GM23338 (cell line): ENCODE measurements at regions not wholly inside any gene's neighbourhood (a gene's known extent, or its start where the extent isn't known, plus 50 kb on each side); places are given as distances from the start of the nearest gene placed in this dataset.

Experiments used
- ATAC-seq: fragments of 200-7000 bp; cut with Tn5 transposase; 3 replicates; pipeline ENCODE4 v1.9.1; 2020
- DNase-seq: peaks from one replicate; pipeline ENCODE4 v3.0.0-alpha.2; 2015; ENCODE audit warnings: low spot score
- H2AFZ ChIP-seq: fragments of 200-600 bp; sonication (generic); 2 replicates; pipeline ENCODE4 v1.8.0; 2016; ENCODE audit warnings: antibody characterized with exemption, mild to moderate bottlenecking, moderate library complexity
- H3F3A ChIP-seq: fragments of 200-600 bp; sonication (generic); replicated peaks from 2 replicates; pipeline ENCODE4 v1.8.0; 2017; ENCODE audit warnings: antibody characterized with exemption, mixed run types, low read depth
- H3K27ac ChIP-seq: fragments of 200-600 bp; sonication (generic); 2 replicates; pipeline ENCODE4 v1.6.1; 2016; ENCODE audit warnings: low read depth
- H3K27me3 ChIP-seq: fragments of 200-600 bp; sonication (generic); 2 replicates; pipeline ENCODE4 v1.8.0; 2016; ENCODE audit warnings: mild to moderate bottlenecking, mixed run types, moderate library complexity; ENCODE audit not compliant: insufficient read depth
- H3K36me3 ChIP-seq: fragments of 200-600 bp; sonication (generic); 2 replicates; pipeline ENCODE4 v1.8.0; 2016; ENCODE audit warnings: mild to moderate bottlenecking; ENCODE audit not compliant: insufficient read depth
- H3K4me1 ChIP-seq: fragments of 200-600 bp; sonication (generic); 2 replicates; pipeline ENCODE4 v1.8.0; 2016; ENCODE audit warnings: mild to moderate bottlenecking, moderate library complexity; ENCODE audit not compliant: insufficient read depth
- H3K4me2 ChIP-seq: fragments of 200-600 bp; sonication (generic); 2 replicates; pipeline ENCODE4 v1.7.1; 2017; ENCODE audit warnings: mixed run types
- H3K4me3 ChIP-seq: fragments of 200-600 bp; sonication (generic); 2 replicates; pipeline ENCODE4 v1.6.1; 2016; ENCODE audit warnings: mixed run types
- H3K79me2 ChIP-seq: fragments of 200-600 bp; sonication (generic); replicated peaks from 2 replicates; pipeline ENCODE4 v1.8.0; 2017; ENCODE audit warnings: mild to moderate bottlenecking; ENCODE audit not compliant: insufficient read depth
- H3K9me2 ChIP-seq: fragments of 200-600 bp; sonication (generic); 2 replicates; pipeline ENCODE4 v1.8.0; 2017; ENCODE audit not compliant: insufficient read depth
- H4K20me1 ChIP-seq: fragments of 200-600 bp; sonication (generic); replicated peaks from 2 replicates; pipeline ENCODE4 v1.8.0; 2017; ENCODE audit warnings: mild to moderate bottlenecking; ENCODE audit not compliant: insufficient read depth
- H3K27ac Mint-ChIP-seq: 2 replicates; pipeline ENCODE4 v1.8.0; 2020; ENCODE audit warnings: inconsistent platforms, mild to moderate bottlenecking, moderate library complexity, mixed read lengths
- H3K27me3 Mint-ChIP-seq: 3 replicates; pipeline ENCODE4 v1.8.0; 2022; ENCODE audit warnings: low read depth, mild to moderate bottlenecking, moderate library complexity, mixed read lengths, inconsistent platforms; ENCODE audit not compliant: insufficient read depth, poor library complexity
- H3K36me3 Mint-ChIP-seq: 3 replicates; pipeline ENCODE4 v1.8.0; 2021; ENCODE audit warnings: low read depth, mild to moderate bottlenecking, inconsistent platforms, moderate library complexity, mixed read lengths
- H3K4me1 Mint-ChIP-seq: 3 replicates; pipeline ENCODE4 v1.8.0; 2020; ENCODE audit warnings: mild to moderate bottlenecking, inconsistent platforms, mixed read lengths
- H3K4me3 Mint-ChIP-seq: 3 replicates; pipeline ENCODE4 v1.8.0; 2021; ENCODE audit warnings: moderate library complexity, mild to moderate bottlenecking, inconsistent platforms, mixed read lengths
- H3K9me3 Mint-ChIP-seq: 3 replicates; pipeline ENCODE4 v1.8.0; 2020; ENCODE audit warnings: moderate library complexity, mild to moderate bottlenecking, inconsistent platforms, mixed read lengths
- CREB1 ChIP-seq: fragments of 250-450 bp; sonication (Bioruptor Pico); IDR thresholded peaks from 2 replicates; pipeline ENCODE4 v1.5.0; 2020; ENCODE audit warnings: low read depth, mild to moderate bottlenecking, moderate library complexity
- CTCF ChIP-seq, 2 experiments: fragments of 200-600 bp in 1 of 2; sonication (generic) in 1 of 2; conservative IDR thresholded peaks; 2 replicates each; pipeline versions ENCODE4 v1.5.1 to v1.6.1; 2016 to 2017; ENCODE audit warnings: antibody characterized with exemption in 2 of 2, low read depth in 2 of 2, mild to moderate bottlenecking in 2 of 2, moderate library complexity in 1 of 2
- ETS1 ChIP-seq: IDR thresholded peaks from 2 replicates; pipeline ENCODE4 v1.6.1; 2016; ENCODE audit warnings: antibody characterized with exemption
- EZH2 ChIP-seq: fragments of 200-600 bp; sonication (generic); IDR thresholded peaks from one replicate; pipeline ENCODE4 v1.8.0; 2017; ENCODE audit warnings: antibody characterized with exemption, mild to moderate bottlenecking, low read depth; ENCODE audit not compliant: unreplicated experiment
- EZH2phosphoT487 ChIP-seq: fragments of 200-600 bp; sonication (generic); IDR thresholded peaks from one replicate; pipeline ENCODE4 v1.8.1; 2018; ENCODE audit warnings: antibody characterized with exemption; ENCODE audit not compliant: unreplicated experiment
- NANOG ChIP-seq: IDR thresholded peaks from 2 replicates; pipeline ENCODE4 v1.6.1; 2016; ENCODE audit warnings: antibody characterized with exemption, borderline replicate concordance
- POLR2AphosphoS5 ChIP-seq: IDR thresholded peaks from 2 replicates; pipeline ENCODE4 v1.6.1; 2016; ENCODE audit warnings: antibody characterized with exemption, low read depth
- REST ChIP-seq: IDR thresholded peaks from one replicate; pipeline ENCODE4 v1.6.1; 2018; ENCODE audit warnings: antibody characterized with exemption; ENCODE audit not compliant: unreplicated experiment
- ZNF331 ChIP-seq: fragments of 250-450 bp; sonication (Bioruptor Pico); IDR thresholded peaks from 2 replicates; pipeline ENCODE4 v1.5.0; 2020; ENCODE audit warnings: low read depth, mild to moderate bottlenecking, moderate library complexity
- ZNF462 ChIP-seq: fragments of 250-450 bp; sonication (Bioruptor Pico); IDR thresholded peaks from 2 replicates; pipeline ENCODE4 v1.5.0; 2020; ENCODE audit warnings: mild to moderate bottlenecking, moderate library complexity

GRCh38 chr3:8450618-8451017 is 51.0 kb upstream of the LMCD1 start:
- Histone ChIP-seq H3K4me1 (no peaks in the 10 kb centered on the region), H3F3A (no peaks in the 10 kb centered on the region), H3K4me3 (no peak overlapping the region), H3K27ac (no peak overlapping the region), H3K36me3 (no peaks in the 10 kb centered on the region), H4K20me1 (no peaks in the 10 kb centered on the region), H3K27me3 (no peaks in the 10 kb centered on the region), H3K9me2 (no peaks in the 10 kb centered on the region), H3K79me2 (no peaks in the 10 kb centered on the region), H2AFZ (no peak overlapping the region), H3K4me2 (no peak overlapping the region)
- no peak overlapping the region for H3K4me3 Mint-ChIP-seq
- no peak for TF ChIP-seq ZNF331 (CRISPR knock-in tag)
- peak; percentile 27 to 65; a peak in 3 of 4 replicates for TF ChIP-seq CTCF (conservative IDR thresholded peaks at IDR 0.05; ENCODE audit: low read depth in 2 of 2)
- H3K4me1 Mint-ChIP-seq, result no peaks in the 10 kb centered on the region
- ATAC-seq, result no peak; the same call in 2 of the 3 replicates
- H3K36me3 Mint-ChIP-seq, result no peaks in the 10 kb centered on the region
- H3K27ac Mint-ChIP-seq, result no peak overlapping the region
- peak; percentile 15 for DNase-seq
- no peaks in the 10 kb centered on the region for H3K9me3 Mint-ChIP-seq
- H3K27me3 Mint-ChIP-seq, result no peaks in the 10 kb centered on the region

- Histone ChIP-seq H3F3A (no peaks in the 10 kb centered on the region), H3K4me2 (no peak overlapping the region), H3K27ac (no peak overlapping the region), H3K36me3 (no peaks in the 10 kb centered on the region), H3K4me1 (no peaks in the 10 kb centered on the region; the same call in 1 of the 2 replicates), H3K9me2 (no peaks in the 10 kb centered on the region), H2AFZ (no peak overlapping the region), H3K79me2 (no peaks in the 10 kb centered on the region), H3K4me3 (no peak overlapping the region), H4K20me1 (no peaks in the 10 kb centered on the region), H3K27me3 (no peaks in the 10 kb centered on the region)
- ATAC-seq (no peak), DNase-seq (no peak)
- no peaks in the 10 kb centered on the region for H3K9me3 Mint-ChIP-seq
- no peak overlapping the region for H3K27ac Mint-ChIP-seq
- H3K4me3 Mint-ChIP-seq, result no peak overlapping the region
- H3K4me1 Mint-ChIP-seq, result peaks cover 7% of the 10 kb centered on the region
- no peaks in the 10 kb centered on the region for H3K27me3 Mint-ChIP-seq
- H3K36me3 Mint-ChIP-seq, result no peaks in the 10 kb centered on the region
- no peak for TF ChIP-seq ZNF331 (CRISPR knock-in tag)
- no peak for TF ChIP-seq CREB1 (CRISPR knock-in tag)
- no peak for TF ChIP-seq ETS1
- no peak for TF ChIP-seq NANOG
- TF ChIP-seq EZH2, result no peak
- TF ChIP-seq POLR2AphosphoS5, result no peak
- no peak for TF ChIP-seq ZNF462 (CRISPR knock-in tag)
- no peak for TF ChIP-seq EZH2phosphoT487
- TF ChIP-seq REST, result no peak
Measured at GRCh38 chr3:8451696-8452095, 49.9 kb upstream of the LMCD1 start.
